IPS DF 4.7 (cell line): ENCODE measurements at regions not wholly inside any gene's neighbourhood (a gene's known extent, or its start where the extent isn't known, plus 50 kb on each side); places are given as distances from the start of the nearest gene placed in this dataset.

ENCODE experiments used
- DNase-seq: peaks from one replicate; pipeline ENCODE4 v3.0.0-alpha.2; 2013; ENCODE audit warnings: low spot score; ENCODE audit errors: extremely low read depth

DNA sequence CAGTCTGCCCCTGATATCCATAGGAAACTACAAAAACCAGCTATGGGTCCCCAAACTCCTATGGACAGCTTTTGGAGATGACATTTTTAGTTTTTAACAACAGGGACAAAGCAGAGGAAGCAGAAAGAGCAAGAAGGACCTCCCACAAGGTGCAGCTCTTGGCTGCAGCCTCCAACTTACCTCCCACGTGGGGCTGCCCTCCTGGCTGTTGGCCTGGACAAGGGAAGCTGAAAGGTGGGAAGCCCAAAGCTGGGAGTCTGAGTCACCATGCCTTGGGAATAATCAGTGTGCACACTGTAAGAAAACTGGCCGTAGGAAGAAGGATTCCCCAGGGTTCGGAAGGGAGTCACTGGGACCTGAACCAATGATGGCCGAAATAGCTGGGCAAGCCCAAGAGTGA lies 51.8 kb upstream of the PAX1 start:
- DNase-seq: no peak

DNA sequence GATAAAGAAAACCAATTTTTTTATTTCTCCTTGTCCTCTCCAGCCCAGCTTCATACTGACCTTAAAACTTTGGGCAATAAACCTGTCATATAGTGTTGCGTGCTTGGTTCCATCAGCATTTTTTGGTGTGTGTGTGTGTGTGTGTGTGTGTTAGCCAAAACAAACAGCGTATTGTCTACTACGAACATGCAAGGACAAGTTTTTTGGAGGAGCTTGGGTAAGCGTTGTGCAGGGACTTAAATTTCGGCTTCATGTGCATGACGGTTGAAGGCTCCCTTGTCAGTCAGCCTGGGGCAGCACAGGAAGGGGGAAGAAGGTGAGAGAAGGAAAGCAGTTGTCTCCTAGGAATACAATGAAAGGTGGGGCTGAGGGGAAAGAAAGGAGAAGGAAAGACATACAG lies 62.0 kb upstream of the PAX1 start:
- no peak for DNase-seq

- peak; percentile 30 for DNase-seq
These were observed 64.9 kb upstream of the PAX1 start for GRCh38 chr20:21640556-21640955.

DNA sequence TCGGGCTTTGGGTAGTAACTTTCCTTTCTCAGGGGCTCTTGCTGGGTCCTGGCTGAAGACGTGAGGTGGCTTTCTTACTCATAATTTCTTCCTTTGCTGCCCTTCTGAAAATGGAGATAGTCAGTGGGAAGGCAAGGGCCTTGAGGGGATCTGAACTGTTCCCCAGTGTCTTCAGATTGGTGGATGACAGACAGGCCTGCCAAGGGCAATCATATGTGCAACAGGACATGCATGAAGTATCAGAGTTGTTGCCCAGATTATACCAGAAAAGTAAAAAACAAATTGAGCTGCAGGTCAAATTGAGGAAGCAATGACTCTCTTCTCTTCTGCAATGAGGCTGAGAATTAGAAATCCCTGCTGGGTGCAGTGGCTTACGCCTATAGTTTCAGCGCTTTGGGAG lies 71.6 kb upstream of the PAX1 start:
- DNase-seq: no peak

DNA sequence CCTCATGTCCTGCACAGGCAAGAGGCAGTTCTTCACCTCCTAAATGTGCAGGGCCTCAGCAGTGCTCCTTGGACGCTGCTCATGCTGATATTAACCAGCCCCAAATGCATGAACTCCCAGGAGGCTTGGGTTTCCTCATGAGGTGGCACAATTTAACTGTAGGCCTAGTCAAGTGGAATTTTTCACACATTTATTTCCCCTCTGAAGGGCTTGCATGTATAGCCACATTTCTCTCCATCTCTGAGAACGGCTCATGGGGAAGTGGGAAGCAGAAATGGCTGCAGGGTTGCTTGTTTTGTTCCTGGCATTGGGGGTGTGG lies 72.8 kb upstream of the PAX1 start:
- DNase-seq: no peak

GRCh38 chr20:21632031-21632734 lies 73.3 kb upstream of the PAX1 start:
- DNase-seq: no peak

GRCh38 chr20:21628800-21629199 lies 76.7 kb upstream of the PAX1 start:
- DNase-seq: no peak

GRCh38 chr20:21623781-21624094 lies 81.7 kb upstream of the PAX1 start:
- no peak for DNase-seq

GRCh38 chr20:21623074-21623780 lies 82.2 kb upstream of the PAX1 start:
- no peak for DNase-seq

DNA sequence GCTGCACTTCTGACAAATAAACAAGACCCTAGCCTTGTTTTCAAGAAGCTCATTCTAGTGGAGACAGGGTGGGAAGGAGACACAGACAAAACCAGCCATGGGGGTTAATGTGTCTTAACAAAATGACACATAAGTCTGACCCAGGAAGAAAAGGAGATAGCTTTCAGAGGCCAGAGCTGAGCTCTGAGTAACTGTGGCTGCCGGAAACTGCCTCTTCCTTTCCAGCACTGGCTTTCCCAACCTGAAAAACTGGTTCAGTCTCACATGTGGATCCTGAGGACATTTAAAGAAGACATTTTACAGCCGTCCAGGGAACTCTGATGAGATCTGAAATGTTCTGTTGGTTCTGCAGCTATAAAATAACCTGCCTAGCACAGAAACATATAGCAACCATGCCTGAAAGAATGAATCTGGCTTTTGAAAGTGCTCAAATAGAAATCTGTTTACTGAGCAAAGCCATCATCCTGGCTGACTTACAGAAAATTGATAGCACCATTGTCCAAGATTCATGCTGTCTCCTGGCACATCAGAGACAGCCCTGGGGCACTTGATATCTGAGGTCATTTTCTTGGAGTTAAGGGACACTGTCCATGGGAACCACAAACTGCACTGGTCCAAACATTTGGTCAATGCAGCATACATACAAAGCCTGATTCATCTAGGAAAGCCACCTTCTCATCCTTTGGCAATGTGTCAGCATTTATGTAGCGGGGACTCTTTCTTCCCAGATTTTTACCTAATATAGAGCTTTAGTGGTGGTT lies 83.2 kb upstream of the PAX1 start:
- no peak for DNase-seq

- DNase-seq: no peak
These were observed 86.6 kb upstream of the PAX1 start for GRCh38 chr20:21618759-21619416.

DNA sequence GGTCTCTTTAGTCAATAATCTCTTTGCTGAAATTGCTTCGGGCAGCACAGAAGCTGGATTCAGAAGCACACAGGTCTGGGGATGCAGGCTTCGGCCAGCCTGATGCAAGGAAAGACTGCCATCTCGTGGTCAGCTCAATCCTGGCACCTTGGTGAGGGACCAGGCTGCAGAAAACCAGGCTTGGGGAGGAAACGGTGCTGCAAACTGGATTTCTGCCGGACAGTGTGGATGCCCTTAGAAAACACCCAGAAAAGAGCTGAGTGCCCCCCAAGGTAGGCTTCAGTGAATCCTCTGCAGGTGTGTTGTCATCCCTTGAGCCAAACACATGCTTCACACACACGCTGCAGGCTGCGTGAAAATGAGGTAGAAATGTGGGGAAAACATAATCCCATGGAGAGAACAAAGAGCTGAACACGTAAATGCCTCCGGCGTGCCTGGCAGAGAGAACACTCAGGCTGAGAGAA lies 89.8 kb upstream of the PAX1 start:
- peak; percentile 33 for DNase-seq

- DNase-seq: no peak
These were observed 90.5 kb upstream of the PAX1 start for GRCh38 chr20:21614980-21615379.

- DNase-seq: no peak
These were observed 92.0 kb upstream of the PAX1 start for GRCh38 chr20:21613512-21613911.

- no peak for DNase-seq
These were observed 95.5 kb upstream of the PAX1 start for GRCh38 chr20:21609981-21610380.

- DNase-seq: no peak
These were observed 95.4 kb upstream of the NKX2-2 start for GRCh38 chr20:21609221-21609620.

- DNase-seq: no peak
These were observed 94.9 kb upstream of the NKX2-2 start for GRCh38 chr20:21608777-21609176.

DNA sequence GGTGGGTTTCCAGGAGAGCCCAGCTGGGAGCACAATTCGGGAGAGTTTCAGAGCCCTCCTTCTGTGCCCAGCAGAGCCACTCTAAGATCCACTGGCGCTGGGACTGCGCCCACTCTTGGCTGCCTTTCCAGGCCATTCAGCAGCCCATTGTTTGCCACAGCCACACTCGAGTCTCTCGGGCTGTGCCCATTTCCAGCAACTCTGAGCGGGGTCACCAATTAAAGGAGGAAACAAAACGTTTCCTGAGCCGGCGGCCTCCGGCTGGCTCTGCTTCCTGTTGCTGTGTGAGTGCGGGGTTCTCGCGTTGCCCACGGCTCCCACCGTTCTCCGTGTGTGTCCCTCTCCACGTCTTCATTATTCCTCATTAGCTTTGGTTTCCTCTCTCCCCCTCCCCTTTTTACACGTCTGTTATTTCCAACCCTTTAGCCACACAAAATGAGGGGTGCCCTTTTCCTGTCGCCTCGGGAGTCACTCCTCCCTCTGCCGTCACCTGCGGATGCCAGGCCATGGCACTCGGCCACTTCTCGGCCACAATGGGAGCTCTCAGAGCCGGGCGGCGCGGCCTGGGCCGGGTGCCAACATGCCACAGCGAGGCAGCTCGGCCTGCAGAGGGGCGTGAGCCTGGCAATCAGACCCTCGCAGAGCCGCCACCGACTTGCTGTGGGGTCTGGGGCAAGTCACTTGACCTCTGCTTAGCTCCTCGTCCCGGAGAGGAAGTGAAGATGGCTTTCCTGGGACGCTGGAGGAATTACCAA lies 94.3 kb upstream of the NKX2-2 start:
- DNase-seq: no peak

- DNase-seq: no peak
These were observed 87.9 kb upstream of the NKX2-2 start for GRCh38 chr20:21601799-21602198.

DNA sequence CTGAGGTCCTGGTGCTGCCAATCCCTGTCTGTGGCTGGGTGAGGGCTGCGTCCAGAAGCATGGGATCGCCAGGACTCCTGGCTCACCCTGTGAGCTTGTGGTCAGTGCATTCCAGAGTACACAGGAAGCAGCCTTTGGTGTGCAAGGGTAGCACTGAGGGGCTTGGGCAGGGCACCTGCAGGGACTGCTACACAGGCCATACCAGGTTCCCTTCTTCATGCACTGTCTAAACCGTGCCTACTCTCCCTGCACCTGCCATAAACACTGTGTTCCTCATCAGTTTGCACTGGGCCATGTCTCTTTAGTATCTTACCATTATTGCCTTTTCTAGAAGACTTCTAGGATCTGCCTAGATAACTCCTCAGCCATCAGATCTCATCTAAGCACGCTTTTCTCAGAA lies 72.8 kb upstream of the NKX2-2 start:
- DNase-seq: no peak

DNA sequence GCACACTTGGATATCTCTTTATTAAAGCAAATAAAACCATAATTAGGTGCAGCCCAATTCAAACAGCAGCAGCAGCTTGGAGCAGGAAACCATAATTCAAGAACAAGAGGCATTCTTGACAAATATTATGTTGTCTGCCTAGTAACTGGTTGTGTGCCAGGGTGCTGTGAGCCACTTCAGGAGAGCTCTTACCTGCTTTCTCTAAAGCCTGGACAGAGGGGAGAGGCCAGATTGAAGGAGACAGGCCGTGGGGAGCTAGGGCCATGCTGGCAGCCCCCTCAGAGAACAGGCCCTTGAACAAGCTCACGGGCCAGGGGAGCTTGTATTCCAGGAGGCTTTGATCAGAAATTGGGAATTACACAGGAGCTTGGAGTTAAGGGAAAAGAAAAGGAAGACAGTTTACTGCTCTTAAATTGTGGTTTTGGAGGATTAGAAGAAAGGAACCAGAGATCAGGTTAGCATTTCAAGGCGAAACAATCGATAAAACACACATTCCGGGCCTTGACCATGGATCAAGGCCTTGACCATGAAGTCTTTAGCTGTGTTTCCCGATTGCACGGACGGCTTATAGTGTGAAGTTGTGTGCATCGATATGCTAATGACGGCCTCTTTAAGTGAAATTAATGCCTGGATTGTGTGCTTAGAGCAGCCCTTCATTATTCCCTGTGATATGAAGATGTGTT lies 69.8 kb upstream of the NKX2-2 start:
- no peak for DNase-seq
